Neural cell (in vitro differentiated cells): ENCODE measurements at regions not wholly inside any gene's neighbourhood (a gene's known extent, or its start where the extent isn't known, plus 50 kb on each side); places are given as distances from the start of the nearest gene placed in this dataset.

Experiments
- CTCF ChIP-seq: fragments of 450-650 bp; IDR thresholded peaks from 2 replicates; pipeline ENCODE4 v1.5.1; 2014; ENCODE audit warnings: antibody characterized with exemption, mild to moderate bottlenecking, moderate library complexity; ENCODE audit not compliant: poor library complexity, severe bottlenecking
- EP300 ChIP-seq: fragments of 450-650 bp; conservative IDR thresholded peaks from 2 replicates; pipeline ENCODE4 v1.6.1; 2014; ENCODE audit warnings: antibody characterized with exemption, mild to moderate bottlenecking, moderate library complexity; ENCODE audit not compliant: poor library complexity, severe bottlenecking
- EZH2 ChIP-seq: fragments of 200-600, 300-800 bp; shearing (Covaris generic), sonication (generic); IDR thresholded peaks from 2 replicates; pipeline ENCODE4 v1.6.1; 2014; ENCODE audit warnings: antibody characterized with exemption, low read length, borderline replicate concordance, mild to moderate bottlenecking; ENCODE audit not compliant: insufficient read depth, poor library complexity, severe bottlenecking
- MXI1 ChIP-seq: fragments of 450-650 bp; conservative IDR thresholded peaks from 2 replicates; pipeline ENCODE4 v1.6.1; 2014; ENCODE audit warnings: antibody characterized with exemption, mild to moderate bottlenecking; ENCODE audit not compliant: poor library complexity, severe bottlenecking
- POLR2AphosphoS5 ChIP-seq: IDR thresholded peaks from 2 replicates; pipeline ENCODE4 v1.6.1; 2012
- RAD21 ChIP-seq: fragments of 450-650 bp; conservative IDR thresholded peaks from 2 replicates; pipeline ENCODE4 v1.6.1; 2014; ENCODE audit warnings: antibody characterized with exemption, mild to moderate bottlenecking, moderate library complexity
- REST ChIP-seq: IDR thresholded peaks from 2 replicates; pipeline ENCODE4 v1.6.1; 2012; ENCODE audit warnings: borderline replicate concordance
- SMC3 ChIP-seq: fragments of 450-650 bp; conservative IDR thresholded peaks from 2 replicates; pipeline ENCODE4 v1.6.1; 2014; ENCODE audit warnings: antibody characterized with exemption, mild to moderate bottlenecking, moderate library complexity; ENCODE audit not compliant: poor library complexity
- TAF1 ChIP-seq: IDR thresholded peaks from 2 replicates; pipeline ENCODE4 v1.6.1; 2012; ENCODE audit warnings: low read depth

- TF ChIP-seq CTCF (no peak), POLR2AphosphoS5 (no peak), REST (no peak), RAD21 (no peak), SMC3 (no peak), EZH2 (no peak), TAF1 (no peak), EP300 (no peak), MXI1 (no peak)
These were observed 1662.1 kb upstream of the TENM3 start for GRCh38 chr4:180581061-180581460.
